ENCODE measurements at regions not wholly inside any gene's neighbourhood (a gene's known extent, or its start where the extent isn't known, plus 50 kb on each side); places are given as distances from the start of the nearest gene placed in this dataset.
A peak's percentile ranks its signal among the peaks of the same experiment; 100 is the strongest.

DNA sequence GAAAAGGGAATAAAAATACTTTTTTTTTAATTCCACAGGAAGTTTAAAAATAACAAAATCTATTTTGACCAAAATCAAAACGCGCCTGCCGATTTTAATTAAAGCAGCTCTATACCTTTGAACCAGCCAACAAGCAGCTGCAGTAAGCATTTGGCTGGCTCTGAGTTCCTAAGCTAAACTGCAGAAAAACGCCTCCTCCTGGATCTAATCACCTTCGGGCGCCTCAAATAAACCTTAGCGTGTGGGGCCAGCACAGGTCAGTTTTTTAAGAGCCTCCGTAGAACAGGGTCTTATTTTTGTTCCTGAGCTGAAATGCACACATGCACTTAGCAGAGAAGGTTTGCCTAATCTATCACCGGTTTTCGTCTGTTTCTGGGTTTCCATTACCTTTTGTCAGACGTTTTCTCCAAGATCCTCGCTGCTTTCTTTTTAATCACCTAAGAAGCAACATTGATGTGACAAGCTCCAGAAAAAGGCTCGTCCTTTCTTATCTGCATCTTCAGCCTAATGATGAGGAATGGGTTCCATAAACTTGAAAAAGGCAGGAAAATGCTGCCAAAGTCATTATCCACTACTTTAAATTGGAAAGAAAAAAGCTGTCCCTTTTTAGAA is 64.7 kb upstream of the HNRNPA3 start:
- no peak for TF ChIP-seq CTCF (IDR thresholded peaks at IDR 0.05)
- peaks cover 0 to 13% (median 8%) of the 10 kb centered on the region in 4 donors for H3K4me1 ChIP-seq
- DNase-seq = no peak
- no peaks in the 10 kb centered on the region for H3K9me3 ChIP-seq
- H3K27me3 ChIP-seq = peaks cover 0 to 43% of the 10 kb centered on the region in 2 donors
- H3K4me3 ChIP-seq = peak overlapping the region in 1 of 2 donors; percentile 48
- no peak overlapping the region for H3K27ac ChIP-seq
- intact Hi-C loops (cut with DNase I; ENCODE audit: low total_unique reads) = loop anchor here (10.0 kb wide), 1 partner anchor 1033 kb away; the partner anchor contains the start of gene HOXD10
- H3K36me3 ChIP-seq = no peaks in the 10 kb centered on the region

GRCh38 chr2:177148477-177149154 is 64.0 kb upstream of the HNRNPA3 start:
- intact Hi-C loops (cut with DNase I; ENCODE audit: low total_unique reads) = loop anchor here (10.0 kb wide), 1 partner anchor 1034 kb away; the partner anchor contains the start of gene HOXD10
- Histone ChIP-seq H3K27ac (no peak overlapping the region), H3K9me3 (no peaks in the 10 kb centered on the region), H3K27me3 (peaks cover 0 to 41% of the 10 kb centered on the region in 2 donors), H3K4me3 (peak overlapping the region; percentile 28 to 48), H3K4me1 (peaks cover 0 to 13% (median 8%) of the 10 kb centered on the region in 4 donors), H3K36me3 (no peaks in the 10 kb centered on the region)
- TF ChIP-seq CTCF (IDR thresholded peaks at IDR 0.05) = peak; percentile 55 to 74
- peak; percentile 64 to 81 for DNase-seq

DNA sequence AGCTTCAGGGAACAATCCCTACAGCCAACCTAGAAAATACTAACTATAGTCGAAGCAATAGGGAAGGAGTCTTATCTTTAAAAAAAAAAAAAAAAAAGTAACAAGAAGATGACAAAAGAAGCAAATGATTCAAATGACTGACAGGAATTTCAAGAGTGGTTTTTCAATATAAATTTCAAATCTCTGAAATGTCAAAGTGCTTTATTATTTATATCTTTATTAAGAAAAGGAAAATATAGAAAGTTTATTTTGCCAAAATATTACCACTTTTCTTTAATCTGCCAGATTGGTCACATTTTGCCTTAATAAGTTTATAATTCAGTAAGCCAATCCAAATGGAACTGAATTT is 63.5 kb upstream of the HNRNPA3 start:
- intact Hi-C loops (cut with DNase I; ENCODE audit: low total_unique reads) = loop anchor here (10.0 kb wide), 1 partner anchor 1034 kb away; the partner anchor contains the start of gene HOXD10
- no peak for TF ChIP-seq CTCF (IDR thresholded peaks at IDR 0.05)
- no peak for DNase-seq

GRCh38 chr2:177153805-177154204 is 58.8 kb upstream of the HNRNPA3 start:
- H3K4me1 ChIP-seq = peaks cover 0 to 1% (median under 1%) of the 10 kb centered on the region in 4 donors
- peaks cover 0 to 12% of the 10 kb centered on the region in 2 donors for H3K27me3 ChIP-seq
- no peaks in the 10 kb centered on the region for H3K36me3 ChIP-seq
- intact Hi-C loops (cut with DNase I; ENCODE audit: low total_unique reads) = no loop called here
- H3K9me3 ChIP-seq = no peaks in the 10 kb centered on the region
- no peak overlapping the region for H3K4me3 ChIP-seq
- no peak overlapping the region for H3K27ac ChIP-seq
- no peak for TF ChIP-seq CTCF (IDR thresholded peaks at IDR 0.05)
- no peak for DNase-seq

More for the DNA sequence above, 63.5 kb upstream of the HNRNPA3 start:
- Histone ChIP-seq H3K27ac (no peak overlapping the region), H3K27me3 (peaks cover 0 to 41% of the 10 kb centered on the region in 2 donors), H3K36me3 (no peaks in the 10 kb centered on the region), H3K9me3 (no peaks in the 10 kb centered on the region), H3K4me1 (peaks cover 0 to 13% (median 8%) of the 10 kb centered on the region in 4 donors), H3K4me3 (peak overlapping the region; percentile 28 to 48)

- intact Hi-C loops (cut with DNase I; ENCODE audit: low total_unique reads) = no loop called here
- Histone ChIP-seq H3K27me3 (peaks cover 0 to 8% of the 10 kb centered on the region in 2 donors), H3K27ac (no peak overlapping the region), H3K4me1 (no peaks in the 10 kb centered on the region), H3K4me3 (no peak overlapping the region), H3K36me3 (no peaks in the 10 kb centered on the region), H3K9me3 (no peaks in the 10 kb centered on the region)
- no peak for TF ChIP-seq CTCF (IDR thresholded peaks at IDR 0.05)
- no peak for DNase-seq
Measured at GRCh38 chr2:177154809-177155208, 57.8 kb upstream of the HNRNPA3 start.

Data from tibial artery (tissue), 4 donors.